NCI-H146 treated with DMSO at 0.1 percent for 48 hours (cell line): ENCODE measurements at regions not wholly inside any gene's neighbourhood (a gene's known extent, or its start where the extent isn't known, plus 50 kb on each side); places are given as distances from the start of the nearest gene placed in this dataset.
"Not testable (repeated sequence)": the region's sequence is repeated elsewhere in the genome, so short reads cannot be mapped to it uniquely, and the experiment has no call there.

Experiments used
- DNase-seq: peaks from one replicate; lab custom pipeline; 2025; ENCODE audit not compliant: unreplicated experiment; lab: John Stamatoyannopoulos, UW

DNA sequence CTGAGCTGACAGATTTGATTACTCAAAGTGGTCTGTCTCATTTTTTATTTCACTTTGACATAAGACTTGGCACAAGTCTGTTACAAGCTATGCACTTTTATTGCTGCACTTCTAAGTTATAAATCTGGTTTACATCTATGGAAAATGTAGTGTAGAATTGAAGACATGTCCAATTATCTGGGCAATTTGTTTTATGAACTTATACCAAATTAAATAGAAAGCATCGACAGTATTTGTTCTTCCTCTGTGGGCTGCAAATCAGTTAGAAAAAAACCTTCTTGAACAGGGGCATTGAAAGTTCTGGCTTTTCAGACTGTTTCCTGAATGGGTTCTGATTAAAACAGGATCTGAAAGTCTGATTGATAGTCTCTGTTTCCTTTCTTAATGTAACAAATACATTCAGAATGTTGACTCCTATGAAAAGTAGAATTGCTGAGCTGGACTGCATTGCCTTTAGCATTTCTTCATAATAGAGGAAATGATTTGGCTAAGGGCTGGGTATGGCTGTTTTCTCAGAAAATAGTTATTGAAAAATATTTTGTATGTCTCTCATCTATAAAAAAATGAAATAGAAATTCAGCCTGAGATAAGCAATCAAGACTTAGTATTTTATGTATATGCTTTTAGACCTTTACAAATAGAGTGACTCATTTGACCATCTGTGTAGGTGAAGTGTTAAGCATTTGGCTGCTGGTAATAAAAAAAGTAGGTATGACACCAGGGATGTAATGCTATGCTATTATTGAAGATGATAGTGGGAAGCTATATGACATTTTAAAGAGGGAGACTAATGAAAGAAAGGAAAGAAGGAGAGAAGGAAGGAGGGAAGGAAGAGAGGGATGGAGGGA, 210.9 kb upstream of the SPRY2 start:
- DNase-seq = no peak

DNA sequence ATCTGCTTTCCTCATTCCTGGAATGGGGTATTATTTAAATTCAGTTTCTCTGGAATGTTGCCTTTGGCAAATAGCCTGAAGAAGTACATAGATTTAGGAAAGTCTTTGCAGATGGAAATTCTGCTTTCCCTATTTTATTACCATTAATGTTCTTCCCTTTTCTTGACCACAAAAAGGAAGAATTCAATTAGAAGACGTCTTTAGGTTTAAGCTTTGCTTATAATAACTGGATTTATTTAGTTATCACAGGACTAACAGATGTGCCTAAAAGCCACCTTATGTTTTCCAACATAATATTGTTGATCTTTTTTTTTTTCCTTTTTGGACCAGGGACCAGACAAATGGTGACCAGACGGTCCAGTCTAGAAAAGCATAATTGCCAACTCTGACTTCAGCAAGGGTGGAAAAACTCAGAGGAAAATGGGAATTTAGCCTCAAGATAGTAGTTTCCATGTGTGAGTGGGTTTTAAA, 210.1 kb upstream of the SPRY2 start:
- DNase-seq = no peak

DNA sequence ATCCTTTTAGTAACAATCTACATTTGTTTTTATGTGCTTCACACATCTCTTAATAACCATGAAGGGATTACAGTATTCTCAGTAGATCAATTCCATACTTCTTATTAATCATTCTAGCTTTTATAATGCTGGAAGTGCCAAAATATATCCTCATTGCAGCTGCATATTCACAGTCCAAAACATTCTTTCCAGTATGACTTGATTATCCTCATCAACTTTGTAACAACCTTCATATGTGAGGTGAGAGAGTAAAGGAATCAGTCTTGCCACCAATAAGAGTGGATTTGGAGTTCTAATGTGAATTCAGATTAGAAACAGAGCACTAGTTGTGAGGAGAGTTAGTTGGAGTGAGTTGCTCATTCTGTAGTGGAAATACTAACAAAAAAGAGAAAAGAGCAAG, 208.0 kb upstream of the SPRY2 start:
- no peak for DNase-seq

DNA sequence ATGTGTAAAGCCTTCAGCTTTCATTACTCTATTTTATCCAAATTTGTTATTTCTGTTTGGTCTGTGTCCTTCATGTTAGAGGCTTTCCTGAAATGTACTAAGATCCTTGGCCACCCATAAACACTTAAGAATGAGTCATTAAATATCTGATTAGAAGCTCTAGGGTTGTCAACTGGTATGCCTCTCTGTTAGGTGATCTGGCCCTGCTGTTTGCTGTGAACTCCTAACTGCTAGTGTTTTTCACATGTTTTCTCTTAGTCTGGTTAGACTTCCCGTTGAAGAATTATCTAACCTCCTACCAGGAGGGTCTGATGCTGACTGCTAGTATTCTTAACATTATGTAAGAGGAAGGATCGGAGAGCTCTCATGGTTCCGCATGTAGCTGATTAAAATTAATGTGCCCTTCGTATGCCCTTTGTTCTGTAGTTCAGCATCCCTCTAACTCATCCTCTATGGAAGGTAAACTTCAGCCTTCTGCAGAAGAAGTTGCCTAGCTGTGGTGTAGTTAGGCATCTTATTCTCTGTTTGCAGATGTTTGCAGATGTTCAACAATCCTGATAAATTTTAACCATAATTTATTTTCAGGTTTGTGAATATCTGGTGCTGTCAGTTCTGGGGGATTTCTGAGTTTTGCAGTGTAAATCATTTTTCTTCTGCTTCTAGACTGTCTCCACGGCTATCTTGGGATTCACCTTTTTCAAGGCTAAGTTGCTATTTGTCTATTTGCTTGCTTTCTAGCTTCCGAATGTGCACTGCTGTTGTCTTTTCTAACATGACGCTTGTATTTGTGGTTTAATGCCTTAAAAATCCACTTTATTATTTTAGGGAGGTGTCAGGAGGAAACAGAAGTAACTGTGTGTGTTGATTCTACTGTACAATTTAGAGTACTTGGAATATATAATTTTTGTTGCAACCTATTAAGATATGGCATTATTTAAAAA, 207.2 kb upstream of the SPRY2 start:
- DNase-seq = no peak

DNA sequence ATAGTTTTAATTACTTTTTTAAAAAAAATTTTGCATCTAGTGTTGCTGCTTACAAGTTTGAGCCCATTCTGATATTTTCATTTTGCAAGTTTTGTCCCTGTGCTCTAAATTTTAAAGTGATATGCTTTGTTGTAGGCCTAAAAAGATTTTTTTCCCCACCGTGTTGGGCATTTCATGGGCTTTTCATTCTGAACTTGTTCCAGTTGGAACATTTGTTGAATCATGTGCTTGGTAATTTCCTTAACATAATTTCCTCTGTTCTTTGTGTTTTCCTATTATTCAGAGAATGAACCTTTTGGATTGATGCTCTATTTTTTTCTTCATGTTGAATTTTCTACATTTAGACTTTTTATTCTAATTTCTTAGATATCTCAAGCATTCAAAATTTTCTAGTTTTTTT, 206.4 kb upstream of the SPRY2 start:
- DNase-seq = no peak

DNA sequence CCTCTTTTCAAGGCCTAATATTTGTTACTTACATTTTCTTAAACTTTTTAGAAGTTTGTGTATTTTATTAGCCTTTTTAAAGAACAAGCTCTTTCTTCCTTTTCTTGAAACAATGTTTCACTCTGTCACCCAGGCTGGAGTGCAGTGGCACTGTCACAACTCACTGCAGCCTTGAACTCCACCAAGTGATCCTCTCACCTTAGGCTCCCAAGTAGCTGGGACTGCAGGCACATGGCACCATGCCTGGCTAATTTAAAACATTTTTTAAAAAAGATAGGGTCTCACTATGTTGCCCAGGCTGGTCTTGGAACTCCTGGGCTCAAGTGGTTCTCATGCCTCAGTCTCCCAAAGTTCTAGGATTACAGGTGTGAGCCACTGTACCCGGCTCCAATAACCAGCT, 192.2 kb upstream of the SPRY2 start:
- DNase-seq = no peak

DNA sequence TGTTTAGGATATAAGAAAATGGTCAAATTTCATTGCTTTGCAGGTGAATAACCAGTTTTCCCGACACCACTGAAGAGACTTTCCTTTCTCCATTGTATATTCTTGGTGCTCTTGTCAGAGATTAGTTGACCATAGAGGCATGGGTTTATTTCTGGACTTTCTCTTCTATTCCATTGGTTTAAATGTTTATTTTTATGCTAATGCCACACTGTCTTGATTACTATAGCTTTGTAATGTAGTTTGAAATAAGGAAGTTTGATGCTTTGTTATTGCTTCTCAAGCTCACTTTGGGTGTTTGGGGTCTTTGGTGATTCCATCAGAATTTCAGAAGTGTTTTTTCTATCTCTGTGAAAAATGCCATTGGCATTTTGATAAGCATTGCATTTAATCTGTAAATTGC, 190.0 kb upstream of the SPRY2 start:
- DNase-seq = no peak

DNA sequence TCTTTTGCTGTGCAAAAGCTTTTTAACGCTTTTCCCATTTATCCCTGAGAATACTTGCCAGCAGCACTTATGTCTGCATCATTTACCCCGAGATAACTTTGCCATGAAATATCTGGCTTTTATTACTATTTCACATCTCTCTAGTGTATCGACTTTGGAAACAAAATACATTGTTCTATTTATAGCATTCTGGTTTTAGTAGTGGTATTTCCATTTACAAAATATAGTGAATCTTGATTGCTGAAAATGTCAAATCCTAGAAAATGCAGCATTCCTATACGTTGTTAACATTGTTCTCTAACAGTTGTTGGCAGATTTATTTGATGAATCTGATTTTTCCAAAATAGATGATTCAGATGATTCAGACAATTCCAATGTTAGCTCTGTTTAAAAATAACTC, 189.3 kb upstream of the SPRY2 start:
- no peak for DNase-seq

DNA sequence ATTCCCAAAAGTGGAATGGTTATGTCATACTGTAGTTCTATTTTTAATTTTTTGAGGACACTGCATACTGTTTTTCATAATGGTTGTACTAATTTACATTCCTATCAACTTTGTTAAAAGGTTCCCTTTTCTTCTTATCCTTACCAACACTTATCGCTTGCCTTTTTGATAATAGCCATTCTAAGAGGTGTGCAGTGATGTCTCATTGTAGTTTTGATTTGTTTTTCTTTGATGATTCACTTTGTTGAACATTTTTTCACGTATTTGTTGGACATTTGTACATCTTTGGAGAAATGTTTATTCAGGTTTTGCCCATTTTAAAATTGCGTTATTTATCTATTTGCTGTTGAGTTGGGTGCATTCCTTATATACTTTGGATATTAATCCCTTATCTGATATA, 188.8 kb upstream of the SPRY2 start:
- DNase-seq = no peak

DNA sequence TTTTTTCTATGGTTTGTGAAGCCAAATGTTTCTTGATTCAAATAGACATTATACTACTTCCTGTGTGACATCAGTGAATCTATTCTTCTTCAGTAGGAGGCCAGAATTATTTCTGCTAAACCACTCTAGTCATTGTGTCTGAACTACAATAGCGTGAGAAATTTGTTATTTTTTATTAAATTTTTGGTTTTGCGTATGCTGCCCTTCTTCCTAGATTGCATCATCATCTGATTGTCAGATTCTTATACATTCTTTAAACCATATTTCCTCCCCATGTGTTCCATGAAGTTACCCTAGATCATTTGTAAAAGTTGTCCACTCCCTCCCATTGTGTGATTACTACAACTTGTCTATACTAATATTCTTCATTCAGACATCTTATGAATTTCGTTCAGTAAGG, 187.8 kb upstream of the SPRY2 start:
- DNase-seq = no peak

DNA sequence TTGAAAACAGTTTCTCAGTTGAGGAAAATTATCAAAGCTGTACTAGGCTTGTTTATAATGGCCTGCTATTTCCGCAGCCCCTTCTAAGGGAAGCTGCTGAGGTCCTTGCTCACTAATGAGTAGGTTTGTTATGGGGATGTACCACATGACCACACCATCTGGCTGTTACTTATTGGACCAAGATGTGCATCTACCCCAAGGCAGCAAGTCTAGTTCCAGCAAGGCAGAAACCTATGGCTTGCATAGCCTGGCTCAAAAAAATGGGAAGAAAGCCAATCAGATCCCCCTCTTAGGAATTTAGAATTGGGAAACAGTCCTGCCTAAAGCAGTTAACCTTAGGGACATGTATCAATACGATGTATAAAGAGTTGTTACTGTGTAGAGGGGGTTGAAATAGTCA, 186.5 kb upstream of the SPRY2 start:
- no peak for DNase-seq

DNA sequence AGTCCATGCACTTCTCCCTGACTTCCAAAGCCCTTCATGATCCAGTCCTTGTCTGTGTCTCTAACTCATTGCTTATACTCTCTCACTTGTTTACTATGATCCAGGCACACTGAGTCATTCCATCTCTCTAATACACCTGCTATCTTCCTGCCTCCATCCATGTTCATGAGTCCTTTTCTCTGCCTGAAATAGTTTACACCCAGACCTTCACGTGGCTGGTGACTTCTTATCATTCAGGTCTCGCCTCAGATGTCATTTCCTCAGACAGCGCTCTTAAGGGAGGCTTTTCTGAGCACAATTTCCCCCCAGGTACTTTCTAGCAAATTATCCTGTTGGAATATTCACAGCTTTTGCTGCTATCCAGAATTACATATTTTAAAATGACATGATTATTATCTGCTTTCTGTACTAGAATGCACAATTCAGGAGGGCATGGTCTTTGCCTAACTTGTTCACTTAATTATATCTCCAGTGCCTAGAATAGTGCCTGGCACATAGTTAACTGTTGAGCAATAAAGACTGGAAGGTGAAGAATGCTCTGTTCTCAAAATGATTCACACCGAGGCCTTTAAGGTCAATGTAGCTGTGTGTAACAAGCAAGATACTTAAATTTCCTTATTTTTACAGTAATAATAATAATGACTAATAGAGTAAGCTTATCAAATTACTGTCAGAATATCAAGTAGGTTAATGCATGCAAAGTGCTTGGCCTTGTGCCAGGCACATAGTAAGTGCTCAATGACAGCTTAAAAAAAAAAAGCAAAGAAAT, 183.7 kb upstream of the SPRY2 start:
- DNase-seq = no peak

DNA sequence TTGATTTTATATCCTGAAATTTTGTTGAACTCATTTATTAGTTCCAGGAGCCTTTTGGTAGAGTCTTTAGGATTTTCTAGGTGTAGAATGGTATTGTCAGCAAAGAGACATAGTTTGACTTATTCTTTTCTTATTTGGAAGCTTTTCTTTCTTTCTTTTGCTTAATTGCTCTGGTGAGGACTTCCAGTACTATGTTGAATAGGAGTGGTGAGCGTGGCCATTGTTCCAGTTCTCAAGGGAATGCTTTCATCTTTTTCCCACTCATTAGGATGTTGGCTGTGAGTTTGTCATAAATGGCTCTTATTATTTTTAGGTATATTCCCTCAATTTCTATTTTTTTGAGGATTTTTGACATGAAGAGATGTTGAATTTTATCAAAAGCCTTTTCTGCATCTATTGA, 182.2 kb upstream of the SPRY2 start:
- no peak for DNase-seq

DNA sequence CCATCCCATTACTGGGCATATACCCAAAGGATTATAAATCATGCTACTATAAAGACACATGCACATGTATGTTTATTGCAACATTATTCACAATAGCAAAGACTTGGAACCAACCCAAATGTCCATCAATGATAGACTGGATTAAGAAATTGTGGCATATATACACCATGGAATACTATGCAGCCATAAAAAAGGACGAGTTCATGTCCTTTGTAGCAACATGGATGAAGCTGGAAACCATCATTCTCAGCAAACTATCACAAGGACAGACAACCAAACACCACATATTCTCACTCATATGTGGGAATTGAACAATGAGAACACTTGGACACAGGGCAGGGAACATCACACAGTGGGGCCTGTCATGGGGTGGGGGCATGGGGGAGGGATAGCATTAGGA, 181.5 kb upstream of the SPRY2 start:
- not testable (repeated sequence) for DNase-seq

DNA sequence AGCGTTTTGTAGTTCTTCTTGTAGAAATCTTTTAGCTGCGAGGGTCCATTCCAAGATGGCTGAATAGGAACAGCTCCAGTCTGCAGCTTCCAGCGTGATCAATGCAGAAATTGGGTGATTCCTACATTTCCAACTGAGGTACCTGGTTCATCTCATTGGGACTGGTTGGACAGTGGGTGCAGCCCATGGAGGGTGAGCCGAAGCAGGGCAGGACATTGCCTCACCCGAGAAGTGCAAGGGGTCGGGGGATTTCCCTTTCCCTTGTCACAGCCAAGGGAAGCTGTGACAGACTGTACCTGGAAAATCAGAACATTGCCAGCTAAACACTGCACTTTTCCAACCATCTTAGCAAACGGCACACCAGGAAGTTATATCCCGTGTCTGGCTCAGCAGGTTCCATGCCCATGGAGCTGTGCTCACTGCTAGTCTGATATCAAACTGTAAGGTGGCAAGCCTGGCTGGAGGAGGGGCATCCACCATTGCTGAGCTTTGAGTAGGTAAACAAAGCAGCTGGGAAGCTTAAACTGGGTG, 176.0 kb upstream of the SPRY2 start:
- DNase-seq = no peak

DNA sequence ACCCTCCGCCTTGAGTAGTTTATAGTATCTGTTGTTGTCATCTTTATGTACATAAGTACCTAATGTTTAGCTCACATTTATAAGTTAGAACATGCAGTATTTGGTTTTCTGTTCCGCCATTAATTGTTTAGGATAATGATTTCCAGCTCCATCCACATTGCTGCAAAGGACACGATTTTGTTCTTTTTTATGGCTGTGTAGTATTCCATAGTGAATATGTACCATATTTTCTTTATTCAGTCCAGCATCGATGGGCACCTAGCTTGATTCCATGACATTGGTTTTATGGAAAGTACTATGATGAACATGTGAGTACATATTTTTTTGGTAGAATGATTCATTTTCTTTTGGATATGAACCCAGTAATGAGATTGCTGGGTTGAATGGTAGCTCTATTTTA, 174.4 kb upstream of the SPRY2 start:
- DNase-seq = no peak

DNA sequence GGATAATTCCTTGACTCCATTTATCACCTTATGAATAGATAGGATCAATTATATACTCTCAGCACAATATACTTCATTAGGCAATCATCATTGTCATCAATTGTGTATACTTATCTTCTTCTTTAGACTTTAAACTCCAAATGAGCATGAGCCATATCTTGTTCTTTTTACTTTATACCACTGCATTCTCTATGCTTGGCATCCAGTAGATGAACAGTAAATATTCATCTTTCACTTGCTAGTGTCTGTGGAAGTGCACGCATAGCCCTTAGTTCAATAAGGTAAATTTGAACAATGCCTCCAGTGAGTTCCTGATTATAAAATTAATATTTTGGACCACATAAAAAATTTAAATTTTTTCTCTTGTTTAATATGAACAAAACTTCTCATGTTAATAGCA, 172.3 kb upstream of the SPRY2 start:
- DNase-seq = no peak

DNA sequence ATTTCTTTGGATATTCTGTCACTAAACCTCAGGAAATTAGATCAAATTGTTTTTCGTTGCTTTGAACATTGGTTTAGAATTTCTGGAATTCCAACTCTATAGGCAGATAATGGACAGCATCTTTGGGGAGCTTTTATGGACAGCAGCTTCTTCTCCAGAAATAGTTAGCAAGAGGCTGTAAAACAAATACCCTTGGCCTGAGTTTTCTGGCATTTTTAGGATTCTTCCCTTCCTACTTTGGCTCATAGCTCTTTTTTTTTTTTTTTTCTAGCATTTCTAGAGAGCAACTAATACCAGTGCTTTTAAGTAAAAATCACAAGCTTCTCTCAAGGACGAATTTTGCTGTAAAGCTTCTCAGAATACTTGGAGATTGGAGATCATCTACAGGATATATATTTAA, 169.8 kb upstream of the SPRY2 start:
- no peak for DNase-seq

DNA sequence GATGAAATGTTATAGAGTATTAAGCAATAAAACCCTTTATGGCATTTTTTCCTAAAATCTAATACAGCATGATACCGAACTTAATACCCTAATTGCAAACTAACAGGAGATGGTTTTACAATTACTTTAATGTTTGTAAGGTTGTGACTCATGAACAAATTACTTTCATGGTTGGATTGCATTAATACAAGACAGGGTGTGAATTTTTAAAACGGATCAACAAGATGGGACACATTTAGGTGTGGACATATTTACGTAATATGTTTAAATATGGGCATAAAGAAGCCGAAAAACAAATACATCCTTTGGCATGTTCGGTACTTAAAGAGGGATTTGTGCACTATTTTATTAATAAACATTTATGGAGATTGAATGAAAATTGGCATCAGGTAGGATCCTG, 168.3 kb upstream of the SPRY2 start:
- no peak for DNase-seq

DNA sequence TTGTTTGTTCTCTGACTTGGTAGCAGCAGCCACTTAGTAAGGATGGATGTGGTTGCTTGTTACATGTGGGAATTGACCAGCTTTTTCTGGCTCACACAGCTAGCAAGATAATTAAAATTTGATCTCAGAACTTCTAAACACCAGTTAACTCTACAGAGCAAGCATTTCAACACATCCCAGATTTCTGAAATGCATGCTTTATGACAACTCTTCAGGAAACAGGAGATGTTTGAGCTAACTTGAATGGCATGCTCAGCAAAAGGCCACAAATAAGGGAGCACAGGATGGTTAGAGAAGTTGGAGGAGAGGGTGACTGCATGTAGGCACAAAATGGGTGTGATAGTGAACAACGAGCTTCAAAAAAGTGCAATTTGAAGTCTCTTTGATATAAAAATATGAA, 167.1 kb upstream of the SPRY2 start:
- DNase-seq = no peak

DNA sequence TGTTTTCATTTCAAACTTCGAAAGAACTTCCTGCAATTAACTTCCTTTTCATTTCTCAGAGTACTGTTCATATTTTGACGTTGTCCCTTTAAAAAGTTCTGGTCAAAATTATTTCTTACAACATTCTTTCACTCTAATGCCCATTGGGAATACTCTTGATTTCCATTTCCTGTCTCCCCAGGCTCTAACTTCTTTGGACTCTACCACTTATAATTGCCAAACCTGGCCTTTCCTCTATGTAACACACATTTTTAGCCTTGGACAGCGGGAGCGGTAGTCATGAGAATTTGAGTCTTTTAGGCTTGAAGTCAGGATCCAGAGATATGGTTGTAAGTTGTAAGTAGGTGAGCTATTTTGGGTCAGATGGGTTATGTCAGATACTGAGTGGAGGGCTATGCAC, 163.5 kb upstream of the SPRY2 start:
- no peak for DNase-seq
